HG03439 (cell line): ENCODE measurements at regions not wholly inside any gene's neighbourhood (a gene's known extent, or its start where the extent isn't known, plus 50 kb on each side); places are given as distances from the start of the nearest gene placed in this dataset.

ENCODE experiments used
- ATAC-seq: cut with Tn5 transposase; IDR thresholded peaks from one replicate; pipeline ENCODE4 v1.9.1; 2021; ENCODE audit warnings: mild to moderate bottlenecking, moderate library complexity; ENCODE audit not compliant: unreplicated experiment

GRCh38 chr1:63112155-63112900 is 210.0 kb upstream of the FOXD3 start:
- no peak for ATAC-seq

GRCh38 chr1:63115527-63115926 is 206.8 kb upstream of the FOXD3 start:
- ATAC-seq = no peak

GRCh38 chr1:63116016-63116415 is 206.4 kb upstream of the FOXD3 start:
- ATAC-seq = no peak

GRCh38 chr1:63119575-63120155 is 202.7 kb upstream of the FOXD3 start:
- ATAC-seq = no peak

GRCh38 chr1:63122079-63122478 is 200.3 kb upstream of the FOXD3 start:
- ATAC-seq = no peak

GRCh38 chr1:63124666-63125191 is 197.6 kb upstream of the FOXD3 start:
- ATAC-seq = peak; percentile 85

- ATAC-seq = no peak
These were observed 196.3 kb upstream of the FOXD3 start for GRCh38 chr1:63126104-63126503.

GRCh38 chr1:63127376-63127775 is 195.0 kb upstream of the FOXD3 start:
- ATAC-seq = no peak

- no peak for ATAC-seq
These were observed 193.8 kb upstream of the FOXD3 start for GRCh38 chr1:63128556-63128955.

GRCh38 chr1:63129184-63129583 is 193.2 kb upstream of the FOXD3 start:
- ATAC-seq = no peak

GRCh38 chr1:63129855-63130254 is 192.5 kb upstream of the FOXD3 start:
- ATAC-seq = no peak

- no peak for ATAC-seq
These were observed 187.7 kb upstream of the FOXD3 start for GRCh38 chr1:63134501-63135173.

GRCh38 chr1:63135174-63135512 is 187.2 kb upstream of the FOXD3 start:
- no peak for ATAC-seq

GRCh38 chr1:63135801-63136200 is 186.6 kb upstream of the FOXD3 start:
- ATAC-seq = no peak

GRCh38 chr1:63142001-63142400 is 180.4 kb upstream of the FOXD3 start:
- no peak for ATAC-seq

GRCh38 chr1:63143482-63143881 is 178.9 kb upstream of the FOXD3 start:
- ATAC-seq = no peak

GRCh38 chr1:63147783-63148182 is 174.6 kb upstream of the FOXD3 start:
- no peak for ATAC-seq

GRCh38 chr1:63148825-63149645 is 173.3 kb upstream of the FOXD3 start:
- no peak for ATAC-seq

- no peak for ATAC-seq
These were observed 169.8 kb upstream of the FOXD3 start for GRCh38 chr1:63152572-63152971.

GRCh38 chr1:63155437-63155836 is 166.9 kb upstream of the FOXD3 start:
- no peak for ATAC-seq

- no peak for ATAC-seq
These were observed 165.3 kb upstream of the FOXD3 start for GRCh38 chr1:63157085-63157484.
